HepG2 (cell line): ENCODE measurements at regions not wholly inside any gene's neighbourhood (a gene's known extent, or its start where the extent isn't known, plus 50 kb on each side); places are given as distances from the start of the nearest gene placed in this dataset.

ENCODE experiments used
- ATAC-seq: fragments of 200-7000 bp; cut with Tn5 transposase; 3 replicates; pipeline ENCODE4 v1.9.1; 2020; ENCODE audit warnings: mild to moderate bottlenecking, moderate library complexity
- BruUV-seq: library from RNA; stranded (reverse); fragments of 400-500 nt; replicated peaks from 2 replicates; lab custom pipeline; 2021; lab: Mats Ljungman, UMichigan
- CTCF ChIA-PET: fragments of 300-600 bp; formaldehyde crosslinking; extraction: SDS; loops from one replicate; lab custom pipeline; 2021; ENCODE audit warnings: low total read pairs, inconsistent platforms, low intra/inter-chr PET ratio; lab: Yijun Ruan, JAX
- POLR2A ChIA-PET: fragments of 350-600 bp; sonication (Branson Sonifier 250); formaldehyde crosslinking; loops from one replicate; lab custom pipeline; 2020; ENCODE audit warnings: antibody characterized with exemption, inconsistent platforms; lab: Yijun Ruan, JAX
- DNase-seq: peaks from one replicate; pipeline ENCODE4 v3.0.0-alpha.2; 2015; ENCODE audit warnings: low spot score
- FAIRE-seq: peaks from 3 replicates; lab custom pipeline; 2011; peaks lifted over from hg19 to GRCh38; lab: Jason Lieb, UNC
- H2AFZ ChIP-seq: one replicate; pipeline ENCODE4 v1.6.1; 2011; ENCODE audit warnings: low read length, inconsistent platforms
- H3K27ac ChIP-seq: fragments of 300-600 bp; 3 replicates; pipeline ENCODE4 v1.8.0; 2011; ENCODE audit warnings: mixed run types, mild to moderate bottlenecking, mixed read lengths, low read length, inconsistent platforms; ENCODE audit not compliant: insufficient read depth; ENCODE audit errors: extremely low read length
- H3K27me3 ChIP-seq, 2 experiments: fragments of 200-600 bp in 1 of 2; 2 replicates in 1 of 2; 3 replicates in 1 of 2; pipeline versions ENCODE4 v1.6.0 to v1.8.0; 2011; ENCODE audit warnings: low read length in 2 of 2, mild to moderate bottlenecking in 2 of 2, moderate library complexity in 2 of 2, inconsistent platforms in 1 of 2; ENCODE audit not compliant: insufficient read depth in 2 of 2, control insufficient read depth in 1 of 2
- H3K36me3 ChIP-seq, 2 experiments: fragments of 200-600 bp in 1 of 2; replicated peaks in 1 of 2; 2 replicates in 1 of 2; 3 replicates in 1 of 2; pipeline versions ENCODE4 v1.5.1 to v1.8.0; 2011; ENCODE audit warnings: low read length in 2 of 2, inconsistent platforms in 1 of 2; ENCODE audit not compliant: insufficient read depth in 2 of 2, control insufficient read depth in 1 of 2
- H3K4me1 ChIP-seq: 2 replicates; pipeline ENCODE4 v1.5.1; 2012; ENCODE audit warnings: low read length, inconsistent platforms; ENCODE audit not compliant: insufficient read depth
- H3K4me2 ChIP-seq: 2 replicates; pipeline ENCODE4 v1.6.0; 2011; ENCODE audit warnings: low read depth, low read length, inconsistent platforms
- H3K4me3 ChIP-seq, 3 experiments: fragments of 200-600 bp in 1 of 3; sonication (generic), shearing (Covaris generic) in 1 of 3; replicated peaks in 1 of 3; 2 replicates each; pipeline ENCODE4 v1.5.1; 2011 to 2016; ENCODE audit warnings: low read length in 3 of 3, inconsistent platforms in 2 of 3, low read depth in 2 of 3, mild to moderate bottlenecking in 2 of 3, control low read depth in 1 of 3, mixed read lengths in 1 of 3; ENCODE audit not compliant: insufficient read depth in 1 of 3
- H3K79me2 ChIP-seq: one replicate; pipeline ENCODE4 v1.6.1; 2011; ENCODE audit warnings: low read length, inconsistent platforms; ENCODE audit not compliant: insufficient read depth
- H3K9ac ChIP-seq: 2 replicates; pipeline ENCODE4 v1.6.0; 2011; ENCODE audit warnings: mild to moderate bottlenecking, low read depth, low read length, inconsistent platforms; ENCODE audit not compliant: insufficient read depth
- H3K9me3 ChIP-seq: 2 replicates; pipeline ENCODE4 v1.5.1; 2012; ENCODE audit warnings: mild to moderate bottlenecking, low read length
- H4K20me1 ChIP-seq: 2 replicates; pipeline ENCODE4 v1.6.0; 2011; ENCODE audit warnings: inconsistent platforms, mild to moderate bottlenecking, low read length, moderate library complexity; ENCODE audit not compliant: insufficient read depth
- ARHGAP35 ChIP-seq: sonication (generic); formaldehyde crosslinking; IDR thresholded peaks from 2 replicates; pipeline ENCODE4 v1.9.0; 2022; ENCODE audit warnings: mild to moderate bottlenecking, inconsistent platforms, moderate library complexity, missing genetic modification reagents, borderline replicate concordance
- GZF1 ChIP-seq: sonication (generic); formaldehyde crosslinking; IDR thresholded peaks from 2 replicates; pipeline ENCODE4 v1.5.1; 2020; ENCODE audit warnings: mild to moderate bottlenecking, missing genetic modification reagents
- KMT2B ChIP-seq: IDR thresholded peaks from 2 replicates; pipeline ENCODE4 v1.6.1; 2016; ENCODE audit warnings: missing genetic modification reagents, missing compliant biosample characterization
- ZBTB7A ChIP-seq: sonication (generic); formaldehyde crosslinking; IDR thresholded peaks from 2 replicates; pipeline ENCODE4 v1.8.0; 2022; ENCODE audit warnings: mild to moderate bottlenecking, missing genetic modification reagents
- ZNF253 ChIP-seq: sonication (generic); formaldehyde crosslinking; IDR thresholded peaks from 2 replicates; pipeline ENCODE4 v1.8.0; 2022; ENCODE audit warnings: mild to moderate bottlenecking, missing genetic modification reagents, borderline replicate concordance
- ZNF792 ChIP-seq: IDR thresholded peaks from 2 replicates; pipeline ENCODE4 v1.6.1; 2016
- WGBS: methylation state at CpG from one replicate; pipeline ENCODE4 v1.1.6; 2017; ENCODE audit warnings: low lambda C conversion rate; 5-methylcytosine and 5-hydroxymethylcytosine counted together
- in situ Hi-C: cut with HindIII; loops from 2 replicates; pipeline ENCODE4 v1.10.0; 2017; ENCODE audit warnings: low pct_unique_long_range_greater_than_20kb; ENCODE audit not compliant: extremely low pct_ligation_motif_present
- intact Hi-C: fragments of 100-400 bp; cut with micrococcal nuclease; formaldehyde crosslinking; loops from one replicate; pipeline ENCODE4 v1.10.0; 2022; ENCODE audit not compliant: unreplicated experiment
- TF ChIP-seq, protein P1 (sequence below): sonication (generic); formaldehyde crosslinking; IDR thresholded peaks from 2 replicates; pipeline ENCODE4 v1.4.0; 2020; ENCODE audit warnings: missing genetic modification reagents, borderline replicate concordance
- TF ChIP-seq, protein P2 (sequence below): sonication (generic); formaldehyde crosslinking; IDR thresholded peaks from 2 replicates; pipeline ENCODE4 v1.4.0; 2020; ENCODE audit warnings: missing genetic modification reagents

DNA sequence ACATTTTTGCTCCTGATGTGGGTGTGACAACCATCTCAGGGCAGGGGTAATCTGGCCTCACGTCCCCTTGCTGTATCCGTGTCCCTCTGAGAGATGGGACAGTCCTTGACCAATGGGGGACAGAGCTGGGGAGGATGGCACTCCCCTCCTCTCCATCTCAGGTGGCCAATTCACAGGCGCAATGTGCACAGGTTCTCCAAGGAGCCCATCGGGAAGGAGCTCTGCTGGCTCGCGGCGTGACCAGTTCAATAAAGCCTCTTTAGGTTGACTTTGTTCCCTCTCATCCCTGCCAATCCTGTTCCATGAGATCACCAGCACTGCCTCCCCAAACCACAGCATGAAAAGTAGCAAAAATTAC lies 196.3 kb upstream of the SLC24A3 start:
- intact Hi-C loops (no loop called here), in situ Hi-C loops (no loop called here)
- no peak for DNase-seq
- no peaks in the 10 kb centered on the region for H3K4me1 ChIP-seq
- H3K4me2 ChIP-seq = no peak overlapping the region
- no peak overlapping the region for H3K27ac ChIP-seq
- no peak for ATAC-seq
- no peak overlapping the region for H3K9ac ChIP-seq
- no peaks in the 10 kb centered on the region for H3K36me3 ChIP-seq
- no peak overlapping the region for H2AFZ ChIP-seq
- CTCF ChIA-PET = no interaction called here
- no peaks in the 10 kb centered on the region for H3K79me2 ChIP-seq
- POLR2A ChIA-PET = no interaction called here
- H4K20me1 ChIP-seq = no peaks in the 10 kb centered on the region
- 62% methylated on average over 7 of the region's 7 CpGs for WGBS
- no peaks in the 10 kb centered on the region for H3K9me3 ChIP-seq
- no TSS peak for BruUV-seq
- no peak overlapping the region for H3K4me3 ChIP-seq
- no peak for FAIRE-seq
- H3K27me3 ChIP-seq = no peaks in the 10 kb centered on the region
- TF ChIP-seq ZBTB7A (CRISPR knock-in tag) (no peak), ZNF792 (no peak), GZF1 (CRISPR knock-in tag) (no peak), KMT2B (no peak), ARHGAP35 (CRISPR knock-in tag) (no peak), ZNF253 (no peak)
- TF ChIP-seq, protein P1, sequence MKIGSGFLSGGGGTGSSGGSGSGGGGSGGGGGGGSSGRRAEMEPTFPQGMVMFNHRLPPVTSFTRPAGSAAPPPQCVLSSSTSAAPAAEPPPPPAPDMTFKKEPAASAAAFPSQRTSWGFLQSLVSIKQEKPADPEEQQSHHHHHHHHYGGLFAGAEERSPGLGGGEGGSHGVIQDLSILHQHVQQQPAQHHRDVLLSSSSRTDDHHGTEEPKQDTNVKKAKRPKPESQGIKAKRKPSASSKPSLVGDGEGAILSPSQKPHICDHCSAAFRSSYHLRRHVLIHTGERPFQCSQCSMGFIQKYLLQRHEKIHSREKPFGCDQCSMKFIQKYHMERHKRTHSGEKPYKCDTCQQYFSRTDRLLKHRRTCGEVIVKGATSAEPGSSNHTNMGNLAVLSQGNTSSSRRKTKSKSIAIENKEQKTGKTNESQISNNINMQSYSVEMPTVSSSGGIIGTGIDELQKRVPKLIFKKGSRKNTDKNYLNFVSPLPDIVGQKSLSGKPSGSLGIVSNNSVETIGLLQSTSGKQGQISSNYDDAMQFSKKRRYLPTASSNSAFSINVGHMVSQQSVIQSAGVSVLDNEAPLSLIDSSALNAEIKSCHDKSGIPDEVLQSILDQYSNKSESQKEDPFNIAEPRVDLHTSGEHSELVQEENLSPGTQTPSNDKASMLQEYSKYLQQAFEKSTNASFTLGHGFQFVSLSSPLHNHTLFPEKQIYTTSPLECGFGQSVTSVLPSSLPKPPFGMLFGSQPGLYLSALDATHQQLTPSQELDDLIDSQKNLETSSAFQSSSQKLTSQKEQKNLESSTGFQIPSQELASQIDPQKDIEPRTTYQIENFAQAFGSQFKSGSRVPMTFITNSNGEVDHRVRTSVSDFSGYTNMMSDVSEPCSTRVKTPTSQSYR (CRISPR knock-in tag) = no peak
- TF ChIP-seq, protein P2, sequence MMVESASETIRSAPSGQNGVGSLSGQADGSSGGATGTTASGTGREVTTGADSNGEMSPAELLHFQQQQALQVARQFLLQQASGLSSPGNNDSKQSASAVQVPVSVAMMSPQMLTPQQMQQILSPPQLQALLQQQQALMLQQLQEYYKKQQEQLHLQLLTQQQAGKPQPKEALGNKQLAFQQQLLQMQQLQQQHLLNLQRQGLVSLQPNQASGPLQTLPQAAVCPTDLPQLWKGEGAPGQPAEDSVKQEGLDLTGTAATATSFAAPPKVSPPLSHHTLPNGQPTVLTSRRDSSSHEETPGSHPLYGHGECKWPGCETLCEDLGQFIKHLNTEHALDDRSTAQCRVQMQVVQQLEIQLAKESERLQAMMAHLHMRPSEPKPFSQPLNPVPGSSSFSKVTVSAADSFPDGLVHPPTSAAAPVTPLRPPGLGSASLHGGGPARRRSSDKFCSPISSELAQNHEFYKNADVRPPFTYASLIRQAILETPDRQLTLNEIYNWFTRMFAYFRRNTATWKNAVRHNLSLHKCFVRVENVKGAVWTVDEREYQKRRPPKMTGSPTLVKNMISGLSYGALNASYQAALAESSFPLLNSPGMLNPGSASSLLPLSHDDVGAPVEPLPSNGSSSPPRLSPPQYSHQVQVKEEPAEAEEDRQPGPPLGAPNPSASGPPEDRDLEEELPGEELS (CRISPR knock-in tag) = no peak
